Endothelial cell of umbilical vein (primary cell): ENCODE measurements at regions not wholly inside any gene's neighbourhood (a gene's known extent, or its start where the extent isn't known, plus 50 kb on each side); places are given as distances from the start of the nearest gene placed in this dataset.

ENCODE experiments used
- CTCF ChIP-seq, 2 donors: IDR thresholded peaks; 1 replicate in 1 of 2; 2 replicates in 1 of 2; pipeline ENCODE4 v1.5.1; 2011; ENCODE audit warnings: low read length in 2 of 2, mild to moderate bottlenecking in 2 of 2, moderate library complexity in 2 of 2, control low read depth in 1 of 2, inconsistent platforms in 1 of 2, low read depth in 1 of 2; ENCODE audit not compliant: insufficient read depth in 1 of 2; ENCODE audit errors: extremely low read depth in 1 of 2
- EZH2 ChIP-seq: IDR thresholded peaks from 2 replicates; pipeline ENCODE4 v1.6.1; 2012; ENCODE audit warnings: borderline replicate concordance, low read depth, mild to moderate bottlenecking, moderate library complexity, low read length, inconsistent platforms; ENCODE audit not compliant: severe bottlenecking
- GATA2 ChIP-seq: IDR thresholded peaks from 2 replicates; pipeline ENCODE4 v1.7.0; 2011; ENCODE audit warnings: low read depth, mild to moderate bottlenecking, moderate library complexity, mixed read lengths, low read length; ENCODE audit not compliant: insufficient read length, insufficient read depth
- POLR2A ChIP-seq: IDR thresholded peaks from 2 replicates; pipeline ENCODE4 v1.6.1; 2012; ENCODE audit warnings: low read depth, mild to moderate bottlenecking, control low read depth, low read length
- POLR2AphosphoS5 ChIP-seq: IDR thresholded peaks from 2 replicates; pipeline ENCODE4 v1.6.1; 2012; ENCODE audit warnings: low read depth, mild to moderate bottlenecking, control low read depth, low read length, moderate library complexity; ENCODE audit not compliant: insufficient read depth

- no peak for TF ChIP-seq CTCF (IDR thresholded peaks at IDR 0.05; ENCODE audit: extremely low read depth in 1 of 2, insufficient read depth in 1 of 2, low read depth in 1 of 2, low read length in 2 of 2)
- TF ChIP-seq POLR2AphosphoS5 = no peak
- TF ChIP-seq POLR2A = no peak
- TF ChIP-seq EZH2 = no peak
- TF ChIP-seq GATA2 = no peak
These were observed 182.3 kb downstream of the SPATA31D1 start for GRCh38 chr9:82170866-82171265.
